T-helper 17 cell (primary cell): ENCODE measurements at regions not wholly inside any gene's neighbourhood (a gene's known extent, or its start where the extent isn't known, plus 50 kb on each side); places are given as distances from the start of the nearest gene placed in this dataset.

Source experiments
- ATAC-seq: fragments of 150-1000 bp; cut with Tn5 transposase; 2 replicates; pipeline ENCODE4 v1.10.0; 2021; ENCODE audit warnings: mild to moderate bottlenecking, moderate library complexity
- DNase-seq, 3 donors: peaks; one replicate each; pipeline versions ENCODE4 v3.0.0 to v3.0.0-alpha.2; 2020 to 2021
- H3K9me3 ChIP-seq: one replicate; pipeline ENCODE4 v1.7.0; 2013; ENCODE audit warnings: low read length, mild to moderate bottlenecking; ENCODE audit not compliant: control insufficient read depth, poor library complexity, severe bottlenecking
- H3K27ac Mint-ChIP-seq: one replicate; pipeline ENCODE4 v1.8.0; 2022; ENCODE audit warnings: mild to moderate bottlenecking, moderate library complexity, mixed read lengths
- H3K27me3 Mint-ChIP-seq: one replicate; pipeline ENCODE4 v1.8.0; 2022; ENCODE audit warnings: mixed read lengths
- H3K36me3 Mint-ChIP-seq: one replicate; pipeline ENCODE4 v1.8.0; 2022; ENCODE audit warnings: low read depth, mixed read lengths
- H3K4me1 Mint-ChIP-seq: one replicate; pipeline ENCODE4 v1.8.0; 2022; ENCODE audit warnings: mild to moderate bottlenecking, mixed read lengths
- H3K4me3 Mint-ChIP-seq: one replicate; pipeline ENCODE4 v1.8.0; 2022; ENCODE audit warnings: mild to moderate bottlenecking, moderate library complexity, mixed read lengths

GRCh38 chr3:46093327-46093942, 66.2 kb upstream of the XCR1 start:
- no peaks in the 10 kb centered on the region for H3K9me3 ChIP-seq
- no peak for DNase-seq
- Mint-ChIP-seq H3K36me3 (no peaks in the 10 kb centered on the region), H3K4me3 (peak overlapping the region; percentile 46), H3K4me1 (peaks cover 23% of the 10 kb centered on the region), H3K27me3 (no peaks in the 10 kb centered on the region), H3K27ac (no peak overlapping the region)
- ATAC-seq = no peak

GRCh38 chr3:46092702-46093080, 65.4 kb upstream of the XCR1 start:
- DNase-seq = no peak
- ATAC-seq = no peak
- Mint-ChIP-seq H3K36me3 (no peaks in the 10 kb centered on the region), H3K4me1 (peaks cover 19% of the 10 kb centered on the region), H3K4me3 (no peak overlapping the region), H3K27ac (no peak overlapping the region), H3K27me3 (no peaks in the 10 kb centered on the region)
- H3K9me3 ChIP-seq = no peaks in the 10 kb centered on the region

GRCh38 chr3:46091741-46092701, 64.7 kb upstream of the XCR1 start:
- ATAC-seq = no peak
- H3K4me1 Mint-ChIP-seq = peaks cover 15% of the 10 kb centered on the region
- H3K9me3 ChIP-seq = no peaks in the 10 kb centered on the region
- DNase-seq = no peak
- no peaks in the 10 kb centered on the region for H3K36me3 Mint-ChIP-seq
- no peak overlapping the region for H3K27ac Mint-ChIP-seq
- H3K4me3 Mint-ChIP-seq = no peak overlapping the region
- H3K27me3 Mint-ChIP-seq = no peaks in the 10 kb centered on the region

GRCh38 chr3:46091046-46091445, 63.8 kb upstream of the XCR1 start:
- H3K36me3 Mint-ChIP-seq = no peaks in the 10 kb centered on the region
- peaks cover 13% of the 10 kb centered on the region for H3K4me1 Mint-ChIP-seq
- no peak overlapping the region for H3K27ac Mint-ChIP-seq
- no peaks in the 10 kb centered on the region for H3K27me3 Mint-ChIP-seq
- no peak for DNase-seq
- H3K9me3 ChIP-seq = no peaks in the 10 kb centered on the region
- no peak overlapping the region for H3K4me3 Mint-ChIP-seq
- no peak for ATAC-seq

GRCh38 chr3:46090161-46090591, 62.9 kb upstream of the XCR1 start:
- H3K4me1 Mint-ChIP-seq = peaks cover 13% of the 10 kb centered on the region
- ATAC-seq (no peak), DNase-seq (no peak)
- H3K4me3 Mint-ChIP-seq = no peak overlapping the region
- H3K36me3 Mint-ChIP-seq = no peaks in the 10 kb centered on the region
- no peaks in the 10 kb centered on the region for H3K9me3 ChIP-seq
- no peak overlapping the region for H3K27ac Mint-ChIP-seq
- no peaks in the 10 kb centered on the region for H3K27me3 Mint-ChIP-seq

GRCh38 chr3:46089237-46090011, 62.1 kb upstream of the XCR1 start:
- peaks cover 13% of the 10 kb centered on the region for H3K4me1 Mint-ChIP-seq

GRCh38 chr3:46087871-46088270, 60.6 kb upstream of the XCR1 start:
- no peak for DNase-seq
- no peaks in the 10 kb centered on the region for H3K27me3 Mint-ChIP-seq
- no peak for ATAC-seq
- H3K9me3 ChIP-seq = no peaks in the 10 kb centered on the region
- peak overlapping the region; percentile 19 for H3K27ac Mint-ChIP-seq
- no peak overlapping the region for H3K4me3 Mint-ChIP-seq
- H3K36me3 Mint-ChIP-seq = no peaks in the 10 kb centered on the region
- H3K4me1 Mint-ChIP-seq = peaks cover 9% of the 10 kb centered on the region

More at GRCh38 chr3:46089237-46090011, 62.1 kb upstream of the XCR1 start:
- Mint-ChIP-seq H3K27me3 (no peaks in the 10 kb centered on the region), H3K4me3 (no peak overlapping the region), H3K27ac (no peak overlapping the region), H3K36me3 (no peaks in the 10 kb centered on the region)
- no peaks in the 10 kb centered on the region for H3K9me3 ChIP-seq
- DNase-seq (no peak), ATAC-seq (peak; percentile 62)

GRCh38 chr3:46086986-46087385, 59.7 kb upstream of the XCR1 start:
- Mint-ChIP-seq H3K4me3 (no peak overlapping the region), H3K36me3 (no peaks in the 10 kb centered on the region), H3K27ac (no peak overlapping the region), H3K27me3 (no peaks in the 10 kb centered on the region), H3K4me1 (peaks cover 9% of the 10 kb centered on the region)
- DNase-seq (no peak), ATAC-seq (no peak)
- H3K9me3 ChIP-seq = no peaks in the 10 kb centered on the region

- Mint-ChIP-seq H3K27me3 (no peaks in the 10 kb centered on the region), H3K4me3 (no peak overlapping the region), H3K27ac (no peak overlapping the region), H3K4me1 (peaks cover 11% of the 10 kb centered on the region), H3K36me3 (no peaks in the 10 kb centered on the region)
- no peak for DNase-seq
- no peaks in the 10 kb centered on the region for H3K9me3 ChIP-seq
- ATAC-seq = no peak
These were observed 58.8 kb upstream of the XCR1 start for GRCh38 chr3:46086083-46086437.

GRCh38 chr3:46085421-46086082, 58.3 kb upstream of the XCR1 start:
- DNase-seq (no peak), ATAC-seq (no peak)
- Mint-ChIP-seq H3K4me3 (no peak overlapping the region), H3K27me3 (no peaks in the 10 kb centered on the region), H3K4me1 (peaks cover 11% of the 10 kb centered on the region), H3K27ac (no peak overlapping the region), H3K36me3 (no peaks in the 10 kb centered on the region)
- H3K9me3 ChIP-seq = no peaks in the 10 kb centered on the region

- no peak for ATAC-seq
- H3K27ac Mint-ChIP-seq = no peak overlapping the region
- no peaks in the 10 kb centered on the region for H3K36me3 Mint-ChIP-seq
- H3K4me3 Mint-ChIP-seq = no peak overlapping the region
- no peaks in the 10 kb centered on the region for H3K27me3 Mint-ChIP-seq
- DNase-seq = no peak
- H3K4me1 Mint-ChIP-seq = peaks cover 9% of the 10 kb centered on the region
- no peaks in the 10 kb centered on the region for H3K9me3 ChIP-seq
These were observed 56.7 kb upstream of the XCR1 start for GRCh38 chr3:46083956-46084355.

GRCh38 chr3:46082849-46083248, 55.6 kb upstream of the XCR1 start:
- Mint-ChIP-seq H3K36me3 (no peaks in the 10 kb centered on the region), H3K4me3 (no peak overlapping the region), H3K4me1 (peaks cover 11% of the 10 kb centered on the region), H3K27me3 (no peaks in the 10 kb centered on the region), H3K27ac (no peak overlapping the region)
- no peak for ATAC-seq
- DNase-seq = no peak
- H3K9me3 ChIP-seq = no peaks in the 10 kb centered on the region

- no peaks in the 10 kb centered on the region for H3K9me3 ChIP-seq
- Mint-ChIP-seq H3K27me3 (no peaks in the 10 kb centered on the region), H3K4me1 (peaks cover 10% of the 10 kb centered on the region), H3K36me3 (no peaks in the 10 kb centered on the region), H3K27ac (no peak overlapping the region), H3K4me3 (no peak overlapping the region)
- DNase-seq (no peak), ATAC-seq (no peak)
These were observed 54.7 kb upstream of the XCR1 start for GRCh38 chr3:46082021-46082420.
